Bronchial epithelial cell (primary cell): ENCODE measurements at regions not wholly inside any gene's neighbourhood (a gene's known extent, or its start where the extent isn't known, plus 50 kb on each side); places are given as distances from the start of the nearest gene placed in this dataset.

Experiments
- DNase-seq: peaks from one replicate; pipeline ENCODE4 v3.0.0-alpha.2; 2010; ENCODE audit warnings: low read depth
- FAIRE-seq: peaks from 2 replicates; lab custom pipeline; 2011; peaks lifted over from hg19 to GRCh38; lab: Jason Lieb, UNC
- H3K27me3 ChIP-seq: 2 replicates; pipeline ENCODE4 v1.5.1; 2011; ENCODE audit warnings: low read length; ENCODE audit not compliant: control insufficient read depth, insufficient read depth
- H3K36me3 ChIP-seq: 2 replicates; pipeline ENCODE4 v1.5.1; 2011; ENCODE audit warnings: low read length; ENCODE audit not compliant: control insufficient read depth, insufficient read depth
- H3K4me3 ChIP-seq: 2 replicates; pipeline ENCODE4 v1.5.1; 2011; ENCODE audit warnings: mild to moderate bottlenecking, low read depth, low read length, control low read depth
- CTCF ChIP-seq: IDR thresholded peaks from 2 replicates; pipeline ENCODE4 v1.5.1; 2011; ENCODE audit warnings: mild to moderate bottlenecking, moderate library complexity, low read length, control low read depth, inconsistent platforms; ENCODE audit not compliant: insufficient read depth, severe bottlenecking

- no peak for FAIRE-seq
- DNase-seq, result no peak
- H3K36me3 ChIP-seq, result no peaks in the 10 kb centered on the region
- H3K27me3 ChIP-seq, result no peaks in the 10 kb centered on the region
- TF ChIP-seq CTCF, result no peak
- no peak overlapping the region for H3K4me3 ChIP-seq
Observed at GRCh38 chr4:71907071-71907470, 123.2 kb upstream of the GC start.

GRCh38 chr4:71907782-71908181, 123.9 kb upstream of the GC start:
- no peak overlapping the region for H3K4me3 ChIP-seq
- FAIRE-seq (peak; percentile 91), DNase-seq (peak; percentile 11)
- no peak for TF ChIP-seq CTCF
- no peaks in the 10 kb centered on the region for H3K36me3 ChIP-seq
- H3K27me3 ChIP-seq, result no peaks in the 10 kb centered on the region

- Histone ChIP-seq H3K27me3 (no peaks in the 10 kb centered on the region), H3K4me3 (no peak overlapping the region), H3K36me3 (no peaks in the 10 kb centered on the region)
- FAIRE-seq, result no peak
- DNase-seq, result no peak
- no peak for TF ChIP-seq CTCF
Observed at GRCh38 chr4:71913275-71913674, 118.5 kb upstream of the NPFFR2 start.

GRCh38 chr4:71923070-71923469, 108.7 kb upstream of the NPFFR2 start:
- no peak for TF ChIP-seq CTCF
- Histone ChIP-seq H3K36me3 (no peaks in the 10 kb centered on the region), H3K27me3 (no peaks in the 10 kb centered on the region), H3K4me3 (no peak overlapping the region)
- DNase-seq (no peak), FAIRE-seq (no peak)

GRCh38 chr4:71930459-71930858, 101.3 kb upstream of the NPFFR2 start:
- Histone ChIP-seq H3K36me3 (no peaks in the 10 kb centered on the region), H3K27me3 (no peaks in the 10 kb centered on the region), H3K4me3 (no peak overlapping the region)
- no peak for DNase-seq
- FAIRE-seq, result no peak
- TF ChIP-seq CTCF, result no peak

GRCh38 chr4:71932941-71933340, 98.9 kb upstream of the NPFFR2 start:
- Histone ChIP-seq H3K36me3 (no peaks in the 10 kb centered on the region), H3K4me3 (no peak overlapping the region), H3K27me3 (no peaks in the 10 kb centered on the region)
- TF ChIP-seq CTCF, result no peak
- FAIRE-seq (no peak), DNase-seq (peak; percentile 56)
